Left lung (tissue), 4 donors: ENCODE measurements at regions not wholly inside any gene's neighbourhood (a gene's known extent, or its start where the extent isn't known, plus 50 kb on each side); places are given as distances from the start of the nearest gene placed in this dataset.

ENCODE experiments used
- ATAC-seq: fragments of 200-7000 bp; cut with Tn5 transposase; one replicate; pipeline ENCODE4 v1.9.1; 2020; ENCODE audit warnings: moderate library complexity
- DNase-seq, 4 donors: peaks; one replicate each; pipeline ENCODE4 v3.0.0-alpha.2; 2013 to 2020
- H3K27ac ChIP-seq, 2 donors: fragments of 200-600 bp; sonication (generic) in 1 of 2; one replicate each; pipeline versions ENCODE4 v1.5.0 to v1.8.0; 2020 to 2021
- H3K27me3 ChIP-seq, 2 donors: fragments of 200-600 bp; sonication (generic) in 1 of 2; one replicate each; pipeline versions ENCODE4 v1.5.0 to v1.8.0; 2020 to 2021
- H3K36me3 ChIP-seq, 2 donors: fragments of 200-600 bp; sonication (generic) in 1 of 2; one replicate each; pipeline versions ENCODE4 v1.5.0 to v1.8.0; 2020 to 2021
- H3K4me1 ChIP-seq, 2 donors: fragments of 200-600 bp; one replicate each; pipeline ENCODE4 v1.8.0; 2021
- H3K4me3 ChIP-seq, 2 donors: fragments of 200-600 bp; sonication (generic) in 1 of 2; one replicate each; pipeline versions ENCODE4 v1.5.0 to v1.8.0; 2020 to 2021; ENCODE audit warnings: mild to moderate bottlenecking in 1 of 2
- H3K9me3 ChIP-seq, 2 donors: fragments of 200-600 bp; sonication (generic) in 1 of 2; one replicate each; pipeline versions ENCODE4 v1.5.0 to v1.8.0; 2020 to 2021
- CTCF ChIP-seq, 2 donors: fragments of 200-600 bp; sonication (generic) in 1 of 2; IDR thresholded peaks; one replicate each; pipeline versions ENCODE4 v1.5.0 to v1.8.0; 2021; ENCODE audit warnings: antibody characterized with exemption in 2 of 2
- intact Hi-C, 2 donors: fragments of 100-400 bp; cut with DNase I; formaldehyde crosslinking; loops; one replicate each; pipeline versions ENCODE4 v1.11.2 to v1.14.2; 2022
- donor health status: DM: no; HTN: yes; CAD: no.
- donor health status: DM: no; HTN: no; CAD: no.

- H3K36me3 ChIP-seq: no peaks in the 10 kb centered on the region
- H3K9me3 ChIP-seq: no peaks in the 10 kb centered on the region
- H3K4me1 ChIP-seq: no peaks in the 10 kb centered on the region
- no peak for TF ChIP-seq CTCF (IDR thresholded peaks at IDR 0.05)
- no peak for ATAC-seq
- DNase-seq: no peak
- intact Hi-C loops: no loop called here
- no peaks in the 10 kb centered on the region for H3K27me3 ChIP-seq
- H3K4me3 ChIP-seq: no peak overlapping the region
- H3K27ac ChIP-seq: no peak overlapping the region
These were observed 87.2 kb downstream of the RMI1 start for GRCh38 chr9:84067821-84068220.

GRCh38 chr9:84068872-84069271, 88.3 kb downstream of the RMI1 start:
- H3K27me3 ChIP-seq: no peaks in the 10 kb centered on the region
- no peak overlapping the region for H3K4me3 ChIP-seq
- H3K4me1 ChIP-seq: no peaks in the 10 kb centered on the region
- DNase-seq (no peak), ATAC-seq (no peak)
- no peaks in the 10 kb centered on the region for H3K36me3 ChIP-seq
- H3K9me3 ChIP-seq: no peaks in the 10 kb centered on the region
- TF ChIP-seq CTCF (IDR thresholded peaks at IDR 0.05): no peak
- intact Hi-C loops: no loop called here
- no peak overlapping the region for H3K27ac ChIP-seq

- H3K9me3 ChIP-seq: no peaks in the 10 kb centered on the region
- no peaks in the 10 kb centered on the region for H3K4me1 ChIP-seq
- no peaks in the 10 kb centered on the region for H3K27me3 ChIP-seq
- ATAC-seq: no peak
- H3K36me3 ChIP-seq: no peaks in the 10 kb centered on the region
- H3K27ac ChIP-seq: no peak overlapping the region
- intact Hi-C loops: no loop called here
- no peak for TF ChIP-seq CTCF (IDR thresholded peaks at IDR 0.05)
- DNase-seq: no peak
- H3K4me3 ChIP-seq: no peak overlapping the region
These were observed 90.0 kb downstream of the RMI1 start for GRCh38 chr9:84070590-84070989.

GRCh38 chr9:84072621-84073180, 92.1 kb downstream of the RMI1 start:
- Histone ChIP-seq H3K27me3 (no peaks in the 10 kb centered on the region), H3K4me1 (no peaks in the 10 kb centered on the region), H3K27ac (no peak overlapping the region), H3K9me3 (no peaks in the 10 kb centered on the region), H3K4me3 (no peak overlapping the region), H3K36me3 (no peaks in the 10 kb centered on the region)
- ATAC-seq (no peak), DNase-seq (no peak)
- intact Hi-C loops: no loop called here
- TF ChIP-seq CTCF (IDR thresholded peaks at IDR 0.05): no peak

GRCh38 chr9:84075004-84075403, 94.4 kb downstream of the RMI1 start:
- no peak for TF ChIP-seq CTCF (IDR thresholded peaks at IDR 0.05)
- Histone ChIP-seq H3K9me3 (no peaks in the 10 kb centered on the region), H3K36me3 (no peaks in the 10 kb centered on the region), H3K27me3 (no peaks in the 10 kb centered on the region), H3K27ac (no peak overlapping the region), H3K4me3 (no peak overlapping the region), H3K4me1 (no peaks in the 10 kb centered on the region)
- ATAC-seq (no peak), DNase-seq (no peak)
- intact Hi-C loops: no loop called here
